ENCODE measurements at regions not wholly inside any gene's neighbourhood (a gene's known extent, or its start where the extent isn't known, plus 50 kb on each side); places are given as distances from the start of the nearest gene placed in this dataset.
A peak's percentile ranks its signal among the peaks of the same experiment; 100 is the strongest.

DNA sequence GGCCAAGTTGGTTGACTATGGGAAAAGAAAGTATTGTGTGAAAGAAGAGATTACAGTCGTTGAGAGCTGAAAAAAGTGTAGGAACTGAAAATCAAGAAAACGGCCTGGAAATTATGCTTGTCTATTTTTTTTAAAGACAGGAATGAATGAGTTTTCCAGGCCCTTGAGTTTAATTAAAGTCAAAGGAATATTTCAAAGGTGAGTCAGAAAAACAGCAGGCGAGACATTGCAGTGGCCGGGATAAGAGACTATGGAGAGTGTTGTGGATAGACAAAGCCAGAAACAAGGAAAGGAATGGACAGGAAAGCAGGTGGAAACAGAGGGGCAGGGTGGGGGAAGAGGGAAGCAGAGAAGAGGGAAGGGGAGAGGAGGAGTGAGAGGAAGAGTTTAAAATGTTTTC, 275.1 kb upstream of the LRTM1 start:
- TF ChIP-seq, protein P1, sequence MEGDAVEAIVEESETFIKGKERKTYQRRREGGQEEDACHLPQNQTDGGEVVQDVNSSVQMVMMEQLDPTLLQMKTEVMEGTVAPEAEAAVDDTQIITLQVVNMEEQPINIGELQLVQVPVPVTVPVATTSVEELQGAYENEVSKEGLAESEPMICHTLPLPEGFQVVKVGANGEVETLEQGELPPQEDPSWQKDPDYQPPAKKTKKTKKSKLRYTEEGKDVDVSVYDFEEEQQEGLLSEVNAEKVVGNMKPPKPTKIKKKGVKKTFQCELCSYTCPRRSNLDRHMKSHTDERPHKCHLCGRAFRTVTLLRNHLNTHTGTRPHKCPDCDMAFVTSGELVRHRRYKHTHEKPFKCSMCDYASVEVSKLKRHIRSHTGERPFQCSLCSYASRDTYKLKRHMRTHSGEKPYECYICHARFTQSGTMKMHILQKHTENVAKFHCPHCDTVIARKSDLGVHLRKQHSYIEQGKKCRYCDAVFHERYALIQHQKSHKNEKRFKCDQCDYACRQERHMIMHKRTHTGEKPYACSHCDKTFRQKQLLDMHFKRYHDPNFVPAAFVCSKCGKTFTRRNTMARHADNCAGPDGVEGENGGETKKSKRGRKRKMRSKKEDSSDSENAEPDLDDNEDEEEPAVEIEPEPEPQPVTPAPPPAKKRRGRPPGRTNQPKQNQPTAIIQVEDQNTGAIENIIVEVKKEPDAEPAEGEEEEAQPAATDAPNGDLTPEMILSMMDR (conservative IDR thresholded peaks at IDR 0.05; ENCODE audit: low read depth, low read length), result no peak
- DNase-seq (ENCODE audit: low read depth), result peak; percentile 46
- H3K4me3 ChIP-seq (ENCODE audit: low read depth, low read length), result no peak overlapping the region

DNA sequence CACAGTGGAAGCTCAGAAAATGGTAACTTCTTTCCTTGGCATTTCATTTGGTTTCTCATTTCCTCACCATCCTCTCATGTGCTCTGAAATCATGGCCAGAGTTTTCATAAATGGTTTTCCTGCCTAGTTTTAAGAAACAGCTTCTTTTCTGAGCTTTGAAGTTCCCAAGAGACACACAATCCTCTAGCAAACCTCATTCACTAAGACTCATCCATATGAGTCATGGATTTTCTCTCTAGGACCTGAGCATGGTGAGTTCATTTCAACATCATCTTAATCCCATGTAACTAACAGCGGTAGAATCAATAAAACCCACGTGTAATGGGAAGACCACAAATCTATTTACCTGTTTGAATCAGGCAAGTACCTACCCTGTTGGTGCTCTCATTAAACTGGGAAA, 274.5 kb upstream of the LRTM1 start:
- no peak overlapping the region for H3K4me3 ChIP-seq (ENCODE audit: low read depth, low read length)
- TF ChIP-seq, protein P1 (conservative IDR thresholded peaks at IDR 0.05; ENCODE audit: low read depth, low read length), result no peak
- peak; percentile 90 for DNase-seq (ENCODE audit: low read depth)

DNA sequence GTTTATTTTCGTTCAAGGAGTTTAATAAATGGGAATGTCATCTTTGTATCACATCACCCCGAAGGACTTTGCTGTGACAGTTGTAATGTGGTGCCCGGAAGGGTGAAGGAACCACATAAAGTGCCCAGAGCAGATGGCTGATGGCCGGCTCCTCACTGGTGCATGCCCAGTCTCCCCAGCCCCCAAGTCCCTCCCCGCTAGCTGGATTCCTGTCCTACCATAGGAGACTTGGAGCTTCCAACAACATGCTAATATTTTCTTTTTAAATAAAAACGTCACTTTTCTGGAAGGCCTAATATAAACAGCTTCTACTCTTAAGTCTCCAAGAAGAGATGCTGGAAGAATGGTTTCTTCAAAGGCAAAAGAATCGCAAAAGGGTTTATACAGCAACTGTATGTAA, 273.9 kb upstream of the LRTM1 start:
- no peak overlapping the region for H3K4me3 ChIP-seq (ENCODE audit: low read depth, low read length)
- DNase-seq (ENCODE audit: low read depth), result no peak
- TF ChIP-seq, protein P1 (conservative IDR thresholded peaks at IDR 0.05; ENCODE audit: low read depth, low read length), result no peak

DNA sequence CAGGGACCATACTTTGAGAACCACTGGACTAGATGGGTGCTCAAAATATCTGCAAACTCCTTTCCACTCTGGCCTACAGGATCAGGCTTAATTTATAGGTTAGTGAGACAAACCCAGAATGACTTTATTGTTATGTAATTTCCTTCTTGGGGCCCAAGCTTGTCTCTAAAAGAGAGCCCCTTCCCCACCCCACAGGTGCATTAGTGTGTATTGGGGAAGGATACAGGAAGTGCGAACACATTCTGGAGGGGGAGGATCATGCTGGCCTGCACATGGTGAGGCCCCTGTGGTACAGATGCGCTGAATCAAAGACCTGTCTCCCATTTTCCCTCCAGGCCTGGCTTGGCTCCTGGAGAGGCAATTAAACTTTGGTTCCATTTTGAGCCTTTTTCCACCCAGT, 273.0 kb upstream of the LRTM1 start:
- TF ChIP-seq, protein P1 (conservative IDR thresholded peaks at IDR 0.05; ENCODE audit: low read depth, low read length), result no peak
- H3K4me3 ChIP-seq (ENCODE audit: low read depth, low read length), result no peak overlapping the region
- no peak for DNase-seq (ENCODE audit: low read depth)

DNA sequence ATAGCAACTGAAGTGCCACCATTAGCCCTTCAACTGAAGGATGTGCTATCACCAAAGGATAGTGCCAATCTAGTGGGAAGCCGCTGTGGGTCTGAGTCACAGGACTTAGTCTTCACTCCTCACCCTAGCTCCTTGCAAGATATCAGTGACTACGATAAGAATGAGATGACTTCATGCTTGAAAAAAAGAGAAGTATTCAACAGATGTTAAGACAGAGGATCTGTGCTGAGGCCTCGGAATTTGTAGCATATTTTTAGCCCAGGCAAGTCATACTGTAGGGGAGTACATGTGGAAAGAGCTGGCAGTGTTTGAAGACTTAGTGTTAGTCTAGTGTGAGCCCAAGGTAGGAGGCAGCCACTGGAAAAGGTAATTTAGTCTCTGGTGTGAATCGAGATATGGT, 270.7 kb upstream of the LRTM1 start:
- DNase-seq (ENCODE audit: low read depth), result peak; percentile 96
- TF ChIP-seq, protein P1 (conservative IDR thresholded peaks at IDR 0.05; ENCODE audit: low read depth, low read length), result no peak

DNA sequence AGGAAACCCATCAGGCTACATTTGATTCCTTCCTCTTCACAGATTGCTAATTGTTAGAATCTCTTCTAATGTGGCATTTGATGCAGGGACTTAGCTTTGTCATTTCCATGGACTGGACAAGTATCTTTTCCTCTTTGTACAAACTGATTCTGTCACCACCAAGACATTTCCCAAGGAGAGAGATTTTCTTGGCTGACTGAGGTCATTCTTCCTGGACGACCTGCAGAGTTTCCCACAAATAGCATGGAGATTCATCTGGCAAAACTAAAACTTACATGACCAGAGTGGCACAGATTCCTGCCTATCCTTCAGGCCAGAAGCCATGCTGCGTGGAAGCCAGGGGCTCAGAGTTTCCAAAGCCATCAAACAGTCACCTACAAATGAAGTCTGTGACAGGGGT, 269.2 kb upstream of the LRTM1 start:
- TF ChIP-seq, protein P1 (conservative IDR thresholded peaks at IDR 0.05; ENCODE audit: low read depth, low read length), result no peak
- DNase-seq (ENCODE audit: low read depth), result no peak
- H3K4me3 ChIP-seq (ENCODE audit: low read depth, low read length), result no peak overlapping the region

More for the DNA sequence above, 270.7 kb upstream of the LRTM1 start:
- no peak overlapping the region for H3K4me3 ChIP-seq (ENCODE audit: low read depth, low read length)

DNA sequence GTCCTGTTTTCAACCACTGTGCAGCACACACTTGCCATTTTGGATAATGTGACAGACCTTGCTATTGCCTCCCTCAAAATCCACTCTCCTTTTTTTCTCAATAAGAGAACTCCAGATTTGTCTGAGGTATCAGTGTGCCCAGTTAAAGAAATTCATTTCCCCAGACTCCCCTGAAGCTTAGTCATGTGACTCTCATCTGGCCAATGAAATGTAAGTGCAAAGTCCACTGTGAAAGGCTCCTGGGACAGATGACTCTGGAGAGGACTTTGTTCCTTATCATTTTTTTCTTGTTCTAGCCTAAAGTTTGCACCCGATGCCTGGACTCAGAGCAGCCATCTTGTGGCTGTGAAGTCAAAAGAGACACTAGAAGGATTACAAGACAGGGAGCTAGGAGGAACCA, 268.6 kb upstream of the LRTM1 start:
- no peak for DNase-seq (ENCODE audit: low read depth)
- no peak overlapping the region for H3K4me3 ChIP-seq (ENCODE audit: low read depth, low read length)
- TF ChIP-seq, protein P1 (conservative IDR thresholded peaks at IDR 0.05; ENCODE audit: low read depth, low read length), result no peak
